Erythroblast (primary cell): ENCODE measurements at regions not wholly inside any gene's neighbourhood (a gene's known extent, or its start where the extent isn't known, plus 50 kb on each side); places are given as distances from the start of the nearest gene placed in this dataset.

Experiments used
- GATA1 ChIP-seq: IDR thresholded peaks from 2 replicates; pipeline ENCODE4 v1.6.1; 2011; ENCODE audit warnings: low read depth, mild to moderate bottlenecking, control low read depth, low read length, moderate library complexity
- POLR2A ChIP-seq: IDR thresholded peaks from 2 replicates; pipeline ENCODE4 v1.6.1; 2011; ENCODE audit warnings: mild to moderate bottlenecking, low read length

- no peak for TF ChIP-seq POLR2A
- no peak for TF ChIP-seq GATA1
These were observed 215.9 kb upstream of the RRP15 start for GRCh38 chr1:218069180-218069579.
